Upper lobe of left lung (tissue), 4 donors: ENCODE measurements at regions not wholly inside any gene's neighbourhood (a gene's known extent, or its start where the extent isn't known, plus 50 kb on each side); places are given as distances from the start of the nearest gene placed in this dataset.

Experiments
- EP300 ChIP-seq, 4 donors: sonication (generic); formaldehyde crosslinking; IDR thresholded peaks; one replicate each; pipeline ENCODE4 v1.5.1; 2017; ENCODE audit warnings: antibody characterized with exemption in 4 of 4, control low read depth in 2 of 4
- POLR2AphosphoS5 ChIP-seq, 2 donors: sonication (generic); formaldehyde crosslinking; IDR thresholded peaks; one replicate each; pipeline ENCODE4 v1.5.1; 2017; ENCODE audit warnings: antibody characterized with exemption in 2 of 2
- TF ChIP-seq, protein P1 (sequence below), 6 experiments: fragments of 450-650 bp in 4 of 6; fragments of 200-600 bp in 2 of 6; sonication (generic) in 2 of 6; IDR thresholded peaks; one replicate each; pipeline ENCODE4 v1.5.1; 2016 to 2019; ENCODE audit warnings: antibody characterized with exemption in 6 of 6

DNA sequence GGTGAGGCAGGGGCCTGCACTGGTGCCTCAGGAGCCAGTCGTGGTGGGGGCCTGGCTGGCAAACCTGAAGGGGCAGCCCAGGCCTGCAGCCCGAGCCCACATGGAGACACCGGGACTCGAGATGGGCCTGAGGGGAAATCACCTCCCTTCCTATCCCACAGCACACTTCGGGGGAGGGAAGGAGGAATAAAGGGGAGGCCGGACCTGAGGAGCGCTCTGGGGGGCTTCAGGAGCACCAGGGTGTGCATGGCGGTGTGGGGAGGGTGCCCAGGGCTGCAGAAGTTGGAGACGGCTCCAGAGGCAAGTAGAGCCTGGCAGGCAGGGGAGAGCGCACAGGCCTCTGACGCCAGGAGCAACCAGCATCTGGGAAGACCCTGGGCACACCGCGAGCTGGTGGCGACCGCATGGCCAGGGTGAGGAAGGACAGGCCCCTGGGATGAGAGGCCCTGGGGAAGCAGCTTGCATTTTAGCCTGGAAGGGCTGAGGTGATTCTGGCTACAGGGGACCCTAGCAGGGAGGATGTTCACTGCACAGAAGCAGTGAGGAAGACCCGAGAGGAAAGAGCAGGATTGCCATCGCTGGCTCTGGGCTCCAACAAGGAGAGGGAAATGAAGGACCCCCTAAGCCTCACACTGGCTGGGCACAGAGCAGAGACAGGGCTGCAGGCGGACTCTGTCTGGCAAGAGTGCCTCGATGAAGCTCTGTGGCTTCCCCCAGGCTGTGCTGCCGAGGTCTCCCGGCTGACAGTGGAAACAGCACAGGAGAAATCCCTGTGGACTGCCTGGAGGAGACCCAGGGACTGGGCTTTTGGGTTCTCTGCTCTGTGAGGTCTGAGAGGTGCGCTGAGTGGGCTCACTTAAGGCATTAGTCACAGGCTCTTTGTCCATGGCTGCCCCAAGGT, 457.7 kb downstream of the BRD1 start:
- TF ChIP-seq, protein P1, sequence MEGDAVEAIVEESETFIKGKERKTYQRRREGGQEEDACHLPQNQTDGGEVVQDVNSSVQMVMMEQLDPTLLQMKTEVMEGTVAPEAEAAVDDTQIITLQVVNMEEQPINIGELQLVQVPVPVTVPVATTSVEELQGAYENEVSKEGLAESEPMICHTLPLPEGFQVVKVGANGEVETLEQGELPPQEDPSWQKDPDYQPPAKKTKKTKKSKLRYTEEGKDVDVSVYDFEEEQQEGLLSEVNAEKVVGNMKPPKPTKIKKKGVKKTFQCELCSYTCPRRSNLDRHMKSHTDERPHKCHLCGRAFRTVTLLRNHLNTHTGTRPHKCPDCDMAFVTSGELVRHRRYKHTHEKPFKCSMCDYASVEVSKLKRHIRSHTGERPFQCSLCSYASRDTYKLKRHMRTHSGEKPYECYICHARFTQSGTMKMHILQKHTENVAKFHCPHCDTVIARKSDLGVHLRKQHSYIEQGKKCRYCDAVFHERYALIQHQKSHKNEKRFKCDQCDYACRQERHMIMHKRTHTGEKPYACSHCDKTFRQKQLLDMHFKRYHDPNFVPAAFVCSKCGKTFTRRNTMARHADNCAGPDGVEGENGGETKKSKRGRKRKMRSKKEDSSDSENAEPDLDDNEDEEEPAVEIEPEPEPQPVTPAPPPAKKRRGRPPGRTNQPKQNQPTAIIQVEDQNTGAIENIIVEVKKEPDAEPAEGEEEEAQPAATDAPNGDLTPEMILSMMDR (IDR thresholded peaks at IDR 0.05): no peak
- TF ChIP-seq EP300 (IDR thresholded peaks at IDR 0.05): no peak
- no peak for TF ChIP-seq POLR2AphosphoS5 (IDR thresholded peaks at IDR 0.05)
